GM23248 (cell line): ENCODE measurements at regions not wholly inside any gene's neighbourhood (a gene's known extent, or its start where the extent isn't known, plus 50 kb on each side); places are given as distances from the start of the nearest gene placed in this dataset.

ENCODE experiments used
- EZH2 ChIP-seq: fragments of 200-600 bp; sonication (generic); IDR thresholded peaks from 2 replicates; pipeline ENCODE4 v1.6.1; 2018; ENCODE audit warnings: antibody characterized with exemption, mild to moderate bottlenecking; ENCODE audit not compliant: insufficient read depth, poor library complexity, severe bottlenecking
- EZH2phosphoT487 ChIP-seq: fragments of 200-600 bp; sonication (generic); IDR thresholded peaks from 2 replicates; pipeline ENCODE4 v1.6.1; 2018; ENCODE audit warnings: antibody characterized with exemption, moderate library complexity, mild to moderate bottlenecking, low read depth; ENCODE audit not compliant: insufficient read depth

GRCh38 chr6:92777146-92777740, 642.1 kb downstream of the EPHA7 start:
- TF ChIP-seq EZH2 (no peak), EZH2phosphoT487 (no peak)
